H9 (cell line): ENCODE measurements at regions not wholly inside any gene's neighbourhood (a gene's known extent, or its start where the extent isn't known, plus 50 kb on each side); places are given as distances from the start of the nearest gene placed in this dataset.

Source experiments
- DNase-seq: peaks from one replicate; pipeline ENCODE4 v3.0.0-alpha.2; 2017
- H2AFZ ChIP-seq: one replicate; pipeline ENCODE4 v1.6.1; 2013; ENCODE audit warnings: mild to moderate bottlenecking, low read length, control low read depth, moderate library complexity
- H2AK5ac ChIP-seq: 2 replicates; pipeline ENCODE4 v1.6.1; 2013; ENCODE audit warnings: low read length, control low read depth, mixed read lengths; ENCODE audit not compliant: insufficient read length
- H2BK120ac ChIP-seq: one replicate; pipeline ENCODE4 v1.6.1; 2013; ENCODE audit warnings: low read depth, mild to moderate bottlenecking, low read length, control low read depth, inconsistent platforms; ENCODE audit not compliant: poor library complexity, severe bottlenecking
- H2BK12ac ChIP-seq: 2 replicates; pipeline ENCODE4 v1.6.1; 2013; ENCODE audit warnings: low read length, control low read depth, mixed read lengths, low read depth; ENCODE audit not compliant: insufficient read length
- H2BK15ac ChIP-seq: 2 replicates; pipeline ENCODE4 v1.6.1; 2013; ENCODE audit warnings: low read depth, low read length, control low read depth
- H2BK20ac ChIP-seq: one replicate; pipeline ENCODE4 v1.6.1; 2013; ENCODE audit warnings: low read depth, mild to moderate bottlenecking, low read length, control low read depth, inconsistent platforms; ENCODE audit not compliant: poor library complexity, severe bottlenecking
- H2BK5ac ChIP-seq: 2 replicates; pipeline ENCODE4 v1.6.1; 2013; ENCODE audit warnings: low read length, control low read depth, mixed read lengths; ENCODE audit not compliant: insufficient read length
- H3K14ac ChIP-seq: 2 replicates; pipeline ENCODE4 v1.6.1; 2013; ENCODE audit warnings: low read length, control low read depth; ENCODE audit not compliant: insufficient read depth
- H3K18ac ChIP-seq: 2 replicates; pipeline ENCODE4 v1.6.1; 2013; ENCODE audit warnings: low read depth, mild to moderate bottlenecking, mixed read lengths, low read length, control low read depth; ENCODE audit not compliant: insufficient read length
- H3K23ac ChIP-seq: 2 replicates; pipeline ENCODE4 v1.6.1; 2013; ENCODE audit warnings: low read length, control low read depth, mixed read lengths, low read depth; ENCODE audit not compliant: insufficient read length
- H3K23me2 ChIP-seq: 2 replicates; pipeline ENCODE4 v1.6.1; 2013; ENCODE audit warnings: low read depth, mild to moderate bottlenecking, mixed read lengths, low read length, control low read depth; ENCODE audit not compliant: insufficient read length, poor library complexity, severe bottlenecking
- H3K27ac ChIP-seq: 2 replicates; pipeline ENCODE4 v1.5.1; 2013; ENCODE audit warnings: low read length, control low read depth, mixed read lengths, low read depth; ENCODE audit not compliant: insufficient read length
- H3K27me3 ChIP-seq: 2 replicates; pipeline ENCODE4 v1.6.1; 2013; ENCODE audit warnings: low read length, control low read depth, inconsistent platforms; ENCODE audit not compliant: insufficient read depth
- H3K4ac ChIP-seq: 2 replicates; pipeline ENCODE4 v1.6.1; 2013; ENCODE audit warnings: low read depth, mild to moderate bottlenecking, control low read depth, inconsistent platforms, low read length, moderate library complexity
- H3K4me1 ChIP-seq: 2 replicates; pipeline ENCODE4 v1.6.1; 2013; ENCODE audit warnings: low read length, control low read depth, inconsistent platforms; ENCODE audit not compliant: insufficient read depth
- H3K4me2 ChIP-seq: 2 replicates; pipeline ENCODE4 v1.6.1; 2013; ENCODE audit warnings: low read length, control low read depth, mixed read lengths; ENCODE audit not compliant: insufficient read length, insufficient read depth
- H3K56ac ChIP-seq: 2 replicates; pipeline ENCODE4 v1.6.1; 2013; ENCODE audit warnings: low read depth, mild to moderate bottlenecking, mixed read lengths, low read length, control low read depth; ENCODE audit not compliant: insufficient read length
- H3K79me1 ChIP-seq: 2 replicates; pipeline ENCODE4 v1.6.1; 2013; ENCODE audit warnings: low read depth, mild to moderate bottlenecking, moderate library complexity, low read length, control low read depth, inconsistent platforms; ENCODE audit not compliant: insufficient read depth, poor library complexity, severe bottlenecking
- H3K79me2 ChIP-seq: 2 replicates; pipeline ENCODE4 v1.6.1; 2013; ENCODE audit warnings: low read length, control low read depth, inconsistent platforms; ENCODE audit not compliant: insufficient read depth
- H3K9ac ChIP-seq: 2 replicates; pipeline ENCODE4 v1.6.1; 2013; ENCODE audit warnings: low read length, control low read depth, mixed read lengths; ENCODE audit not compliant: insufficient read length; ENCODE audit errors: extremely low read depth
- H3K9me3 ChIP-seq: one replicate; pipeline ENCODE4 v1.6.1; 2013; ENCODE audit warnings: low read depth, low read length, inconsistent platforms; ENCODE audit not compliant: control insufficient read depth
- H3T11ph ChIP-seq: one replicate; pipeline ENCODE4 v1.6.1; 2013; ENCODE audit warnings: mild to moderate bottlenecking, low read length, control low read depth, inconsistent platforms
- H4K20me1 ChIP-seq: one replicate; pipeline ENCODE4 v1.6.1; 2013; ENCODE audit not compliant: control insufficient read depth, insufficient read length, insufficient read depth
- H4K5ac ChIP-seq: 2 replicates; pipeline ENCODE4 v1.6.1; 2013; ENCODE audit warnings: low read depth, mild to moderate bottlenecking, mixed read lengths, low read length, control low read depth; ENCODE audit not compliant: insufficient read length
- H4K8ac ChIP-seq: replicated peaks from 2 replicates; pipeline ENCODE4 v1.6.1; 2013; ENCODE audit warnings: low read length, control low read depth, mixed read lengths, low read depth; ENCODE audit not compliant: insufficient read length
- H4K91ac ChIP-seq: 2 replicates; pipeline ENCODE4 v1.6.1; 2013; ENCODE audit warnings: low read depth, mild to moderate bottlenecking, moderate library complexity, mixed read lengths, low read length, control low read depth; ENCODE audit not compliant: insufficient read length
- H3K27ac Mint-ChIP-seq, 3 experiments: 2 replicates in 2 of 3; 3 replicates in 1 of 3; pipeline ENCODE4 v1.8.0; 2020 to 2021; ENCODE audit warnings: mixed read lengths in 3 of 3, mild to moderate bottlenecking in 1 of 3, moderate library complexity in 1 of 3
- H3K27me3 Mint-ChIP-seq: 2 replicates; pipeline ENCODE4 v1.8.0; 2021; ENCODE audit warnings: low read depth, mild to moderate bottlenecking, moderate library complexity, mixed read lengths
- H3K36me3 Mint-ChIP-seq, 3 experiments: 2 replicates in 2 of 3; 3 replicates in 1 of 3; pipeline ENCODE4 v1.8.0; 2020 to 2021; ENCODE audit warnings: low read depth in 3 of 3, mixed read lengths in 3 of 3; ENCODE audit not compliant: insufficient read depth in 1 of 3
- H3K4me1 Mint-ChIP-seq, 2 experiments: 2 replicates each; pipeline ENCODE4 v1.8.0; 2020; ENCODE audit warnings: mixed read lengths in 2 of 2
- H3K4me3 Mint-ChIP-seq, 2 experiments: 2 replicates in 1 of 2; 3 replicates in 1 of 2; pipeline ENCODE4 v1.8.0; 2020 to 2021; ENCODE audit warnings: mild to moderate bottlenecking in 2 of 2, mixed read lengths in 2 of 2, moderate library complexity in 1 of 2
- H3K9me3 Mint-ChIP-seq, 2 experiments: 2 replicates in 1 of 2; 3 replicates in 1 of 2; pipeline ENCODE4 v1.8.0; 2020; ENCODE audit warnings: mild to moderate bottlenecking in 2 of 2, mixed read lengths in 2 of 2, moderate library complexity in 1 of 2
- CTCF ChIP-seq: fragments of 200-600 bp; sonication (generic); conservative IDR thresholded peaks from 3 replicates; pipeline ENCODE4 v1.8.0; 2021; ENCODE audit warnings: antibody characterized with exemption, mild to moderate bottlenecking
- WGBS: extraction: QIAGEN DNeasy Blood & Tissue Kit; methylation state at CpG from one replicate; pipeline ENCODE4 v1.1.7; 2013; ENCODE audit warnings: missing lambda C conversion rate, low lambda C conversion rate, mixed read lengths; ENCODE audit not compliant: insufficient read length; ENCODE audit errors: extremely low coverage; 5-methylcytosine and 5-hydroxymethylcytosine counted together

DNA sequence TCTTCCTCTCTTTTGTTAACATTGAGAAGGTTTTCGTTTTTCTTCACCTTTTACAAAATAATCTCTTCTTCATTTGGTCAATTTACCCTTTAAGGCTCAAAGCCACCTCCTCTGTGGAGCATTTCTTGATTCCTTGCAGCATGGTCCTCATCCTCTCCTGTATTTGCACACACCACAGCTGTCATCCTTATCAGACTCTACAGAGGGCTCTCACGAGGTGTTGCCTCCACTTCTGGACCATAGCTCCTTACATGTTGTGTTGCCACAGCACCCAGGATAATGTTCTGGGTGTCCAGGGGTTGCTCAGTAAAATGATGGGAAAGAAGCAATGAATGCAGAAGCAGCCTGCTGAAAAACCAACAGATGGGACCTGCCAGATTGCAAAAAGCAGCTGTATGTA lies 192.8 kb downstream of the SH2D4B start:
- H3K36me3 Mint-ChIP-seq, result peaks cover 0 to 9% (median 4%) of the 10 kb centered on the region in 3 experiments; a peak in 4 of 7 replicates
- Histone ChIP-seq H2BK5ac (no peak overlapping the region), H3K27me3 (no peaks in the 10 kb centered on the region), H3K23me2 (no peaks in the 10 kb centered on the region), H2BK120ac (no peak overlapping the region), H2BK15ac (no peak overlapping the region), H3K9ac (no peak overlapping the region), H4K91ac (no peak overlapping the region), H3K79me1 (no peaks in the 10 kb centered on the region), H3K27ac (no peak overlapping the region), H3K79me2 (no peaks in the 10 kb centered on the region), H3T11ph (no peak overlapping the region), H3K4ac (no peak overlapping the region), H4K20me1 (no peaks in the 10 kb centered on the region), H3K18ac (no peak overlapping the region), H3K56ac (no peak overlapping the region), H3K4me1 (no peaks in the 10 kb centered on the region; the same call in 1 of the 2 replicates), H3K4me2 (no peak overlapping the region), H2AFZ (no peak overlapping the region), H4K5ac (no peak overlapping the region), H3K14ac (no peak overlapping the region), H3K23ac (no peak overlapping the region), H2AK5ac (no peak overlapping the region), H3K9me3 (no peaks in the 10 kb centered on the region), H2BK20ac (no peak overlapping the region), H4K8ac (no peak overlapping the region), H2BK12ac (no peak overlapping the region)
- DNase-seq, result no peak
- no CpG with 5 or more reads among the region's 2 CpGs for WGBS
- TF ChIP-seq CTCF, result no peak
- peaks cover 0 to 3% of the 10 kb centered on the region in 2 experiments; a peak in 2 of 5 replicates for H3K9me3 Mint-ChIP-seq
- no peak overlapping the region for H3K27ac Mint-ChIP-seq
- no peak overlapping the region for H3K4me3 Mint-ChIP-seq
- H3K27me3 Mint-ChIP-seq, result peaks cover 2% of the 10 kb centered on the region; the same call in 1 of the 2 replicates
- peaks cover 21 to 23% of the 10 kb centered on the region in 2 experiments for H3K4me1 Mint-ChIP-seq
